Fibroblast of upper back skin (primary cell): ENCODE measurements at regions not wholly inside any gene's neighbourhood (a gene's known extent, or its start where the extent isn't known, plus 50 kb on each side); places are given as distances from the start of the nearest gene placed in this dataset.
"Not testable (repeated sequence)": the region's sequence is repeated elsewhere in the genome, so short reads cannot be mapped to it uniquely, and the experiment has no call there.

ENCODE experiments used
- DNase-seq: peaks from one replicate; pipeline ENCODE4 v3.0.0-alpha.2; 2013

GRCh38 chr16:5789033-5789432 is 691.4 kb upstream of the EEF2KMT start:
- no peak for DNase-seq

- DNase-seq: no peak
Measured at GRCh38 chr16:5781436-5781835, 683.8 kb upstream of the EEF2KMT start.

GRCh38 chr16:5776876-5777275 is 679.3 kb upstream of the EEF2KMT start:
- no peak for DNase-seq

GRCh38 chr16:5775916-5776315 is 678.3 kb upstream of the EEF2KMT start:
- DNase-seq: no peak

GRCh38 chr16:5770118-5770517 is 672.5 kb upstream of the EEF2KMT start:
- no peak for DNase-seq

GRCh38 chr16:5769513-5769912 is 671.9 kb upstream of the EEF2KMT start:
- DNase-seq: no peak

GRCh38 chr16:5768445-5768844 is 670.9 kb upstream of the EEF2KMT start:
- no peak for DNase-seq

- no peak for DNase-seq
Measured at GRCh38 chr16:5763176-5763575, 665.6 kb upstream of the EEF2KMT start.

GRCh38 chr16:5762362-5762761 is 664.8 kb upstream of the EEF2KMT start:
- DNase-seq: no peak

GRCh38 chr16:5761592-5761991 is 664.0 kb upstream of the EEF2KMT start:
- no peak for DNase-seq

GRCh38 chr16:5758281-5758680 is 660.7 kb upstream of the EEF2KMT start:
- no peak for DNase-seq

- DNase-seq: no peak
Measured at GRCh38 chr16:5756969-5757368, 659.4 kb upstream of the EEF2KMT start.

GRCh38 chr16:5753381-5753780 is 655.8 kb upstream of the EEF2KMT start:
- no peak for DNase-seq

- DNase-seq: no peak
Measured at GRCh38 chr16:5751216-5751615, 653.6 kb upstream of the EEF2KMT start.

- DNase-seq: not testable (repeated sequence)
Measured at GRCh38 chr16:5750439-5750838, 652.8 kb upstream of the EEF2KMT start.

- DNase-seq: no peak
Measured at GRCh38 chr16:5738586-5738985, 641.0 kb upstream of the EEF2KMT start.

GRCh38 chr16:5736209-5736930 is 638.8 kb upstream of the EEF2KMT start:
- DNase-seq: no peak

GRCh38 chr16:5735444-5735843 is 637.8 kb upstream of the EEF2KMT start:
- DNase-seq: no peak

- no peak for DNase-seq
Measured at GRCh38 chr16:5730783-5731182, 633.2 kb upstream of the EEF2KMT start.

- DNase-seq: no peak
Measured at GRCh38 chr16:5722116-5722619, 624.6 kb upstream of the EEF2KMT start.

GRCh38 chr16:5715155-5715554 is 617.6 kb upstream of the EEF2KMT start:
- no peak for DNase-seq

- DNase-seq: no peak
Measured at GRCh38 chr16:5709889-5710288, 612.3 kb upstream of the EEF2KMT start.

- no peak for DNase-seq
Measured at GRCh38 chr16:5706211-5706610, 608.6 kb upstream of the EEF2KMT start.

GRCh38 chr16:5704271-5704670 is 606.7 kb upstream of the EEF2KMT start:
- no peak for DNase-seq

GRCh38 chr16:5693426-5693825 is 595.8 kb upstream of the EEF2KMT start:
- no peak for DNase-seq
